ENCODE measurements at regions not wholly inside any gene's neighbourhood (a gene's known extent, or its start where the extent isn't known, plus 50 kb on each side); places are given as distances from the start of the nearest gene placed in this dataset.

GRCh38 chr1:221812088-221812752, 70.3 kb upstream of the DUSP10 start:
- CTCF ChIA-PET: no interaction called here
- no TSS peak for BruUV-seq (replicated peaks)
- POLR2A ChIA-PET: no interaction called here
- no peaks in the 10 kb centered on the region for H3K9me2 ChIP-seq (ENCODE audit: insufficient read depth)
- H3K4me2 ChIP-seq (ENCODE audit: low read length): no peak overlapping the region
- intact Hi-C loops (cut with micrococcal nuclease): no loop called here
- TF ChIP-seq, protein P1, sequence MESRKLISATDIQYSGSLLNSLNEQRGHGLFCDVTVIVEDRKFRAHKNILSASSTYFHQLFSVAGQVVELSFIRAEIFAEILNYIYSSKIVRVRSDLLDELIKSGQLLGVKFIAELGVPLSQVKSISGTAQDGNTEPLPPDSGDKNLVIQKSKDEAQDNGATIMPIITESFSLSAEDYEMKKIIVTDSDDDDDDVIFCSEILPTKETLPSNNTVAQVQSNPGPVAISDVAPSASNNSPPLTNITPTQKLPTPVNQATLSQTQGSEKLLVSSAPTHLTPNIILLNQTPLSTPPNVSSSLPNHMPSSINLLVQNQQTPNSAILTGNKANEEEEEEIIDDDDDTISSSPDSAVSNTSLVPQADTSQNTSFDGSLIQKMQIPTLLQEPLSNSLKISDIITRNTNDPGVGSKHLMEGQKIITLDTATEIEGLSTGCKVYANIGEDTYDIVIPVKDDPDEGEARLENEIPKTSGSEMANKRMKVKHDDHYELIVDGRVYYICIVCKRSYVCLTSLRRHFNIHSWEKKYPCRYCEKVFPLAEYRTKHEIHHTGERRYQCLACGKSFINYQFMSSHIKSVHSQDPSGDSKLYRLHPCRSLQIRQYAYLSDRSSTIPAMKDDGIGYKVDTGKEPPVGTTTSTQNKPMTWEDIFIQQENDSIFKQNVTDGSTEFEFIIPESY (IDR thresholded peaks at IDR 0.05; ENCODE audit: extremely low read depth, insufficient replicate concordance, low read length): no peak
- no peak for TF ChIP-seq YY1 (IDR thresholded peaks at IDR 0.05; ENCODE audit: extremely low read depth, insufficient replicate concordance, low read depth, low read length)
- TF ChIP-seq TCF7L2 (IDR thresholded peaks at IDR 0.05; ENCODE audit: borderline replicate concordance, extremely low read depth, insufficient read depth, insufficient read length): no peak
- TF ChIP-seq, protein P2, sequence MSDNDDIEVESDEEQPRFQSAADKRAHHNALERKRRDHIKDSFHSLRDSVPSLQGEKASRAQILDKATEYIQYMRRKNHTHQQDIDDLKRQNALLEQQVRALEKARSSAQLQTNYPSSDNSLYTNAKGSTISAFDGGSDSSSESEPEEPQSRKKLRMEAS (IDR thresholded peaks at IDR 0.05): no peak
- TF ChIP-seq EZH2 (IDR thresholded peaks at IDR 0.05): no peak
- no peak for TF ChIP-seq ZFX (IDR thresholded peaks at IDR 0.05)
- TF ChIP-seq EGR1 (IDR thresholded peaks at IDR 0.05; ENCODE audit: low read depth): no peak
- TF ChIP-seq SIN3A (IDR thresholded peaks at IDR 0.05; ENCODE audit: low read depth): no peak
- no peak for TF ChIP-seq JUND (IDR thresholded peaks at IDR 0.05)
- TF ChIP-seq ELF1 (IDR thresholded peaks at IDR 0.05; ENCODE audit: borderline replicate concordance, low read depth): no peak
- TF ChIP-seq, protein P3, sequence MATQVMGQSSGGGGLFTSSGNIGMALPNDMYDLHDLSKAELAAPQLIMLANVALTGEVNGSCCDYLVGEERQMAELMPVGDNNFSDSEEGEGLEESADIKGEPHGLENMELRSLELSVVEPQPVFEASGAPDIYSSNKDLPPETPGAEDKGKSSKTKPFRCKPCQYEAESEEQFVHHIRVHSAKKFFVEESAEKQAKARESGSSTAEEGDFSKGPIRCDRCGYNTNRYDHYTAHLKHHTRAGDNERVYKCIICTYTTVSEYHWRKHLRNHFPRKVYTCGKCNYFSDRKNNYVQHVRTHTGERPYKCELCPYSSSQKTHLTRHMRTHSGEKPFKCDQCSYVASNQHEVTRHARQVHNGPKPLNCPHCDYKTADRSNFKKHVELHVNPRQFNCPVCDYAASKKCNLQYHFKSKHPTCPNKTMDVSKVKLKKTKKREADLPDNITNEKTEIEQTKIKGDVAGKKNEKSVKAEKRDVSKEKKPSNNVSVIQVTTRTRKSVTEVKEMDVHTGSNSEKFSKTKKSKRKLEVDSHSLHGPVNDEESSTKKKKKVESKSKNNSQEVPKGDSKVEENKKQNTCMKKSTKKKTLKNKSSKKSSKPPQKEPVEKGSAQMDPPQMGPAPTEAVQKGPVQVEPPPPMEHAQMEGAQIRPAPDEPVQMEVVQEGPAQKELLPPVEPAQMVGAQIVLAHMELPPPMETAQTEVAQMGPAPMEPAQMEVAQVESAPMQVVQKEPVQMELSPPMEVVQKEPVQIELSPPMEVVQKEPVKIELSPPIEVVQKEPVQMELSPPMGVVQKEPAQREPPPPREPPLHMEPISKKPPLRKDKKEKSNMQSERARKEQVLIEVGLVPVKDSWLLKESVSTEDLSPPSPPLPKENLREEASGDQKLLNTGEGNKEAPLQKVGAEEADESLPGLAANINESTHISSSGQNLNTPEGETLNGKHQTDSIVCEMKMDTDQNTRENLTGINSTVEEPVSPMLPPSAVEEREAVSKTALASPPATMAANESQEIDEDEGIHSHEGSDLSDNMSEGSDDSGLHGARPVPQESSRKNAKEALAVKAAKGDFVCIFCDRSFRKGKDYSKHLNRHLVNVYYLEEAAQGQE (IDR thresholded peaks at IDR 0.05; ENCODE audit: low read depth): no peak
- TF ChIP-seq, protein P4, sequence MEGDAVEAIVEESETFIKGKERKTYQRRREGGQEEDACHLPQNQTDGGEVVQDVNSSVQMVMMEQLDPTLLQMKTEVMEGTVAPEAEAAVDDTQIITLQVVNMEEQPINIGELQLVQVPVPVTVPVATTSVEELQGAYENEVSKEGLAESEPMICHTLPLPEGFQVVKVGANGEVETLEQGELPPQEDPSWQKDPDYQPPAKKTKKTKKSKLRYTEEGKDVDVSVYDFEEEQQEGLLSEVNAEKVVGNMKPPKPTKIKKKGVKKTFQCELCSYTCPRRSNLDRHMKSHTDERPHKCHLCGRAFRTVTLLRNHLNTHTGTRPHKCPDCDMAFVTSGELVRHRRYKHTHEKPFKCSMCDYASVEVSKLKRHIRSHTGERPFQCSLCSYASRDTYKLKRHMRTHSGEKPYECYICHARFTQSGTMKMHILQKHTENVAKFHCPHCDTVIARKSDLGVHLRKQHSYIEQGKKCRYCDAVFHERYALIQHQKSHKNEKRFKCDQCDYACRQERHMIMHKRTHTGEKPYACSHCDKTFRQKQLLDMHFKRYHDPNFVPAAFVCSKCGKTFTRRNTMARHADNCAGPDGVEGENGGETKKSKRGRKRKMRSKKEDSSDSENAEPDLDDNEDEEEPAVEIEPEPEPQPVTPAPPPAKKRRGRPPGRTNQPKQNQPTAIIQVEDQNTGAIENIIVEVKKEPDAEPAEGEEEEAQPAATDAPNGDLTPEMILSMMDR (IDR thresholded peaks at IDR 0.05 in 2 of 3, conservative IDR thresholded peaks at IDR 0.05 in 1 of 3; ENCODE audit: borderline replicate concordance in 1 of 3, insufficient read depth in 1 of 3, low read depth in 2 of 3, low read length in 2 of 3): no peak
- TF ChIP-seq SRF (IDR thresholded peaks at IDR 0.05; ENCODE audit: low read depth): no peak
- no peak for TF ChIP-seq CBX3 (IDR thresholded peaks at IDR 0.05; ENCODE audit: low read depth)
- H3K9me3 ChIP-seq (ENCODE audit: control insufficient read depth in 1 of 2, insufficient read depth in 1 of 2, low read depth in 1 of 2, low read length in 2 of 2): no peaks in the 10 kb centered on the region
- no peak overlapping the region for H2AFZ ChIP-seq (ENCODE audit: low read depth, low read length, poor library complexity, severe bottlenecking)
- RAD21 ChIA-PET (ENCODE audit: low non-redundant PET in 1 of 2, low total read pairs in 2 of 2, uncharacterized antibody in 2 of 2, unreplicated experiment in 2 of 2): no interaction called here
- no peaks in the 10 kb centered on the region for H3K27me3 ChIP-seq (ENCODE audit: insufficient read depth, low read length)
- no peak for ATAC-seq
- no peaks in the 10 kb centered on the region for H3K79me2 ChIP-seq (ENCODE audit: insufficient read depth, low read length)
- H3K9ac ChIP-seq (ENCODE audit: low read length): no peak overlapping the region
- H3K27ac ChIP-seq (ENCODE audit: low read depth, low read length): no peak overlapping the region
- no peak overlapping the region for H3K4me3 ChIP-seq (replicated peaks in 1 of 2; ENCODE audit: low read depth in 1 of 2, low read length in 2 of 2)
- H3K4me1 ChIP-seq (ENCODE audit: control insufficient read depth in 1 of 2, insufficient read depth in 2 of 2, low read length in 2 of 2): peaks cover 0 to 9% of the 10 kb centered on the region in 2 experiments; a peak in 1 of 4 replicates
- H4K20me1 ChIP-seq (ENCODE audit: insufficient read depth): no peaks in the 10 kb centered on the region
- no peaks in the 10 kb centered on the region for H3K36me3 ChIP-seq (ENCODE audit: control insufficient read depth in 1 of 2, insufficient read depth in 2 of 2, low read length in 2 of 2)
- no peak for DNase-seq (ENCODE audit: low read depth, low spot score)

Measured in HCT116 (cell line).